ENCODE measurements at regions not wholly inside any gene's neighbourhood (a gene's known extent, or its start where the extent isn't known, plus 50 kb on each side); places are given as distances from the start of the nearest gene placed in this dataset.

- TF ChIP-seq CTCF (IDR thresholded peaks at IDR 0.05; ENCODE audit: low read length), result no peak
- TF ChIP-seq EZH2phosphoT487 (IDR thresholded peaks at IDR 0.05; ENCODE audit: low read length), result no peak
Measured at GRCh38 chr18:64986906-64987495, 763.8 kb upstream of the CDH7 start.

Data from MM.1S (cell line).